ENCODE measurements at regions not wholly inside any gene's neighbourhood (a gene's known extent, or its start where the extent isn't known, plus 50 kb on each side); places are given as distances from the start of the nearest gene placed in this dataset.

GRCh38 chrY:16106613-16107012, 1582.3 kb downstream of the NLGN4Y start:
- Histone ChIP-seq H4K20me1 (replicated peaks; ENCODE audit: insufficient read depth) (no peaks in the 10 kb centered on the region), H3K27me3 (ENCODE audit: insufficient read depth) (no peaks in the 10 kb centered on the region), H3K4me1 (ENCODE audit: insufficient read depth) (peaks cover 37% of the 10 kb centered on the region), H3K79me2 (replicated peaks; ENCODE audit: insufficient read depth) (no peaks in the 10 kb centered on the region), H3K4me3 (no peak overlapping the region), H3F3A (replicated peaks; ENCODE audit: low read depth) (no peaks in the 10 kb centered on the region), H3K27ac (ENCODE audit: low read depth) (no peak overlapping the region), H3K9me2 (ENCODE audit: insufficient read depth) (no peaks in the 10 kb centered on the region; the same call in 1 of the 2 replicates), H2AFZ (no peak overlapping the region), H3K4me2 (no peak overlapping the region), H3K36me3 (ENCODE audit: insufficient read depth) (no peaks in the 10 kb centered on the region)
- peaks cover 31% of the 10 kb centered on the region for H3K36me3 Mint-ChIP-seq (ENCODE audit: low read depth)
- no peak overlapping the region for H3K27ac Mint-ChIP-seq
- no peaks in the 10 kb centered on the region for H3K27me3 Mint-ChIP-seq (ENCODE audit: insufficient read depth, low read depth, poor library complexity)
- peaks cover 43% of the 10 kb centered on the region for H3K4me1 Mint-ChIP-seq
- DNase-seq (ENCODE audit: low spot score) (no peak), ATAC-seq (no peak)
- no peak overlapping the region for H3K4me3 Mint-ChIP-seq
- TF ChIP-seq EZH2phosphoT487 (IDR thresholded peaks at IDR 0.05; ENCODE audit: unreplicated experiment) (no peak), POLR2AphosphoS5 (IDR thresholded peaks at IDR 0.05; ENCODE audit: low read depth) (no peak), ZNF462 (CRISPR knock-in tag; IDR thresholded peaks at IDR 0.05) (no peak), NANOG (IDR thresholded peaks at IDR 0.05; ENCODE audit: borderline replicate concordance) (no peak), JUNB (IDR thresholded peaks at IDR 0.05; ENCODE audit: unreplicated experiment) (no peak), ZNF331 (CRISPR knock-in tag; IDR thresholded peaks at IDR 0.05; ENCODE audit: low read depth) (no peak), ZNF114 (CRISPR knock-in tag; IDR thresholded peaks at IDR 0.05) (no peak), EZH2 (IDR thresholded peaks at IDR 0.05; ENCODE audit: low read depth, unreplicated experiment) (no peak), CREB1 (CRISPR knock-in tag; IDR thresholded peaks at IDR 0.05; ENCODE audit: low read depth) (no peak), REST (IDR thresholded peaks at IDR 0.05; ENCODE audit: unreplicated experiment) (no peak), STAT1 (IDR thresholded peaks at IDR 0.05; ENCODE audit: unreplicated experiment) (no peak)
- TF ChIP-seq, protein P1, sequence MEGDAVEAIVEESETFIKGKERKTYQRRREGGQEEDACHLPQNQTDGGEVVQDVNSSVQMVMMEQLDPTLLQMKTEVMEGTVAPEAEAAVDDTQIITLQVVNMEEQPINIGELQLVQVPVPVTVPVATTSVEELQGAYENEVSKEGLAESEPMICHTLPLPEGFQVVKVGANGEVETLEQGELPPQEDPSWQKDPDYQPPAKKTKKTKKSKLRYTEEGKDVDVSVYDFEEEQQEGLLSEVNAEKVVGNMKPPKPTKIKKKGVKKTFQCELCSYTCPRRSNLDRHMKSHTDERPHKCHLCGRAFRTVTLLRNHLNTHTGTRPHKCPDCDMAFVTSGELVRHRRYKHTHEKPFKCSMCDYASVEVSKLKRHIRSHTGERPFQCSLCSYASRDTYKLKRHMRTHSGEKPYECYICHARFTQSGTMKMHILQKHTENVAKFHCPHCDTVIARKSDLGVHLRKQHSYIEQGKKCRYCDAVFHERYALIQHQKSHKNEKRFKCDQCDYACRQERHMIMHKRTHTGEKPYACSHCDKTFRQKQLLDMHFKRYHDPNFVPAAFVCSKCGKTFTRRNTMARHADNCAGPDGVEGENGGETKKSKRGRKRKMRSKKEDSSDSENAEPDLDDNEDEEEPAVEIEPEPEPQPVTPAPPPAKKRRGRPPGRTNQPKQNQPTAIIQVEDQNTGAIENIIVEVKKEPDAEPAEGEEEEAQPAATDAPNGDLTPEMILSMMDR (conservative IDR thresholded peaks at IDR 0.05; ENCODE audit: low read depth in 2 of 2), result no peak
- TF ChIP-seq, protein P2, sequence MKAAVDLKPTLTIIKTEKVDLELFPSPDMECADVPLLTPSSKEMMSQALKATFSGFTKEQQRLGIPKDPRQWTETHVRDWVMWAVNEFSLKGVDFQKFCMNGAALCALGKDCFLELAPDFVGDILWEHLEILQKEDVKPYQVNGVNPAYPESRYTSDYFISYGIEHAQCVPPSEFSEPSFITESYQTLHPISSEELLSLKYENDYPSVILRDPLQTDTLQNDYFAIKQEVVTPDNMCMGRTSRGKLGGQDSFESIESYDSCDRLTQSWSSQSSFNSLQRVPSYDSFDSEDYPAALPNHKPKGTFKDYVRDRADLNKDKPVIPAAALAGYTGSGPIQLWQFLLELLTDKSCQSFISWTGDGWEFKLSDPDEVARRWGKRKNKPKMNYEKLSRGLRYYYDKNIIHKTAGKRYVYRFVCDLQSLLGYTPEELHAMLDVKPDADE (IDR thresholded peaks at IDR 0.05), result no peak
- peaks cover 26% of the 10 kb centered on the region for H3K9me3 Mint-ChIP-seq

All from GM23338 (cell line).